SU-DHL-6 (cell line): ENCODE measurements at regions not wholly inside any gene's neighbourhood (a gene's known extent, or its start where the extent isn't known, plus 50 kb on each side); places are given as distances from the start of the nearest gene placed in this dataset.

Experiments
- EZH2phosphoT487 ChIP-seq: fragments of 200-600 bp; sonication (generic), shearing (Covaris generic); conservative IDR thresholded peaks from 2 replicates; pipeline ENCODE4 v1.6.1; 2018; ENCODE audit warnings: mild to moderate bottlenecking, antibody characterized with exemption, low read length, moderate library complexity, mixed read lengths
- TF ChIP-seq, protein P1 (sequence below): fragments of 200-600 bp; sonication (generic); IDR thresholded peaks from one replicate; pipeline ENCODE4 v1.5.1; 2017; ENCODE audit warnings: antibody characterized with exemption, mild to moderate bottlenecking, low read length, moderate library complexity; ENCODE audit not compliant: insufficient read depth, poor library complexity, severe bottlenecking

DNA sequence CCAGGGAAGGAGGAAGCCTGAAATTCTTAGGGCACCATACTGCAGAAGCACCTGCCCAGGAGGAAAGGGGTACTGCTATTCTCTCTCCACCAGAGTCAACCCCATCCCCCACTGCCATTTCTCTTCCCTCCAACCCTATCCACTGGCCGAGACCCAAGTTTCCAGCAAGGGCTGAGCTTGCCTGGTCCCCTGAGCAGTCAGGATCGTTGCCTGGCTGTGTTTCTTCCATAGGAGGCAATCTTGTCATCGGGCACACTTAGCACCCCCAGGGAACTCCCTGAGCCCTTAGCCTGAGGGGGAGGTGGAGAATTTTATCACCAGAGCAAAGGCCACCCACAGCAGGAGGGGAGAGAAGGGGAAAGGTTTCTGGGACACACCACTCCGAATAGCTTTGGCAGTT is 115.8 kb upstream of the NECTIN1 start:
- TF ChIP-seq, protein P1, sequence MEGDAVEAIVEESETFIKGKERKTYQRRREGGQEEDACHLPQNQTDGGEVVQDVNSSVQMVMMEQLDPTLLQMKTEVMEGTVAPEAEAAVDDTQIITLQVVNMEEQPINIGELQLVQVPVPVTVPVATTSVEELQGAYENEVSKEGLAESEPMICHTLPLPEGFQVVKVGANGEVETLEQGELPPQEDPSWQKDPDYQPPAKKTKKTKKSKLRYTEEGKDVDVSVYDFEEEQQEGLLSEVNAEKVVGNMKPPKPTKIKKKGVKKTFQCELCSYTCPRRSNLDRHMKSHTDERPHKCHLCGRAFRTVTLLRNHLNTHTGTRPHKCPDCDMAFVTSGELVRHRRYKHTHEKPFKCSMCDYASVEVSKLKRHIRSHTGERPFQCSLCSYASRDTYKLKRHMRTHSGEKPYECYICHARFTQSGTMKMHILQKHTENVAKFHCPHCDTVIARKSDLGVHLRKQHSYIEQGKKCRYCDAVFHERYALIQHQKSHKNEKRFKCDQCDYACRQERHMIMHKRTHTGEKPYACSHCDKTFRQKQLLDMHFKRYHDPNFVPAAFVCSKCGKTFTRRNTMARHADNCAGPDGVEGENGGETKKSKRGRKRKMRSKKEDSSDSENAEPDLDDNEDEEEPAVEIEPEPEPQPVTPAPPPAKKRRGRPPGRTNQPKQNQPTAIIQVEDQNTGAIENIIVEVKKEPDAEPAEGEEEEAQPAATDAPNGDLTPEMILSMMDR, result no peak
- no peak for TF ChIP-seq EZH2phosphoT487
